GM18873 (cell line): ENCODE measurements at regions not wholly inside any gene's neighbourhood (a gene's known extent, or its start where the extent isn't known, plus 50 kb on each side); places are given as distances from the start of the nearest gene placed in this dataset.
"Not testable (repeated sequence)": the region's sequence is repeated elsewhere in the genome, so short reads cannot be mapped to it uniquely, and the experiment has no call there.

Experiments used
- ATAC-seq: cut with Tn5 transposase; IDR thresholded peaks from one replicate; pipeline ENCODE4 v1.9.1; 2021; ENCODE audit warnings: mild to moderate bottlenecking, moderate library complexity, moderate number of reproducible peaks; ENCODE audit not compliant: unreplicated experiment, low FRiP score

GRCh38 chr3:147661916-147662315 lies 252.8 kb downstream of the ZIC1 start:
- ATAC-seq, result no peak

DNA sequence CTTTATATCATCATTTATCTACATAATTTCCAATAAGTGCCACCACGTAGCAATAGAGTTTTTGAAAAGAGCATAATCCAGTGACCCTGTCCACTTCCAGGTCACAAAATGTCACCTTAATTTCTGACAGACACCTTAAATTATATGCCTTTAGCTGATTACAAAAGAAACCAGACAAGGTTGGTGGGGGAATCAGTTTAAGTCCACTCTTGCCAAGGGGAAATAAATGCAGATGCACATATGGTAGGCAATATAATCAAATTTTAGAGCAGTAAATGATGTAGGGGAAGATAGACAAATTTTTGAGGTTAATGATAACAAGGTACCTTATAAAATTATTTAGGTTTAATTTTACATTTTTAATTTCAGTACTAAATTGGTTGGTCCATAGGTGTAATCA lies 253.5 kb downstream of the ZIC1 start:
- no peak for ATAC-seq

DNA sequence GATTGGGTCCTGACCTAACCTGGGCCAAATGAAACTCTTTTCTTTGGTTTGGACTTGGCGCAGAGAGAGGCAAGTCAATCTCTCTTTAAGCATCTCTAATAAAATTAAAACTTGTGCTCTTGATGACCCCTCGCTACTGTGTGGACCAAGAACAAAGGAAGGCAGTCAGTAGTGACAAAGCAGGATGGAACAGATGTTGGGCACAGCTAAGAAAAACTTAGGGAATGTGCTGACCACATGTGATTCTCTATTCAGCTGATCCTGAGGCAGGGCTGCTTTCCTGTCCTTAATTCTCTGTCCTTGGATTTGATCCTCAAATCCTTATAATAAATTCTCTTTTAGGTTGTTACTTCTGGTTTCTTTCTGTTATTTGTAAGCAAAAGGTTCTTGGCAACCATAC lies 259.9 kb downstream of the ZIC1 start:
- ATAC-seq, result no peak

- ATAC-seq, result no peak
These were observed 262.9 kb downstream of the ZIC1 start for GRCh38 chr3:147672035-147672434.

- no peak for ATAC-seq
These were observed 263.3 kb downstream of the ZIC1 start for GRCh38 chr3:147672436-147672835.

GRCh38 chr3:147675761-147676160 lies 266.6 kb downstream of the ZIC1 start:
- no peak for ATAC-seq

GRCh38 chr3:147680837-147681483 lies 271.8 kb downstream of the ZIC1 start:
- ATAC-seq, result no peak

DNA sequence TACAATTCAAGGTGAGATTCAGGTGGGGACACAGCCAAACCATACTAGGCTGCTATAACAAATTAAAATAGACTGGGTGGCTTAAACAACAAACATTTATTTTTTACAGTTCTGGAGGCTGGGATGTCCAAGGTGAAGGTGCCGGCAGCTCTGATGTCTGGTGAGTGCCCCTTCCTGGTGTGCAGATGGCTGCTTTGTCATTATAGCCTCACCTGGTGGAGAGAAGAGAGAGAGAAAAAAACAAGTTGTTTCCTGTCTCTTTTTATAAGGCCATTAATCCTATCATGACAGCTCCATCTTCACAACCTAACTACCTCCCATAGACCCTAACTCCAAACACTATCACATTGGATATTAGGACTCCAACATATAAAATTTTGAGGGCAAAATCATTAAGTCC lies 279.7 kb downstream of the ZIC1 start:
- ATAC-seq, result no peak

- ATAC-seq, result no peak
These were observed 290.1 kb downstream of the ZIC1 start for GRCh38 chr3:147699175-147699838.

- ATAC-seq, result no peak
These were observed 292.0 kb downstream of the ZIC1 start for GRCh38 chr3:147701195-147701594.

DNA sequence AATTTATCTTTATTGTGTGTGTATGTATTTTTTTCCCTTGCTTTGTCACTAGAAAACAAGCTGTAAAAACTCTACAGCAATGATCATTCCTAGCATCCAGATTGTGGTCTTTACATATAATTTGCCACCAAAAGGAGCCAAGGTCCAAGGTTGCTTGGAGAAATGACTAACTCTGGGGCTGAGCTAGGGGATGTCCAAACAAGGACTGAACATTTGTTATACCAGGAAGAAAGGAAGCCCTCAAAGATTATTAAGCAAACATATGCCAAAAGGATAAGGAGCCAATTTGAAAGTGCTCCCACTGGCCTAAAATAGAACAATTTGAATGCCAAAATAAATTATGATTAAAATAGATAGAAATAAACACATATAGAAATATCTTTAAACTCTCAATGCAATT lies 293.3 kb downstream of the ZIC1 start:
- no peak for ATAC-seq

- ATAC-seq, result no peak
These were observed 296.5 kb downstream of the ZIC1 start for GRCh38 chr3:147705651-147706051.

- ATAC-seq, result not testable (repeated sequence)
These were observed 301.6 kb downstream of the ZIC1 start for GRCh38 chr3:147710753-147711152.

GRCh38 chr3:147712357-147712756 lies 303.2 kb downstream of the ZIC1 start:
- ATAC-seq, result no peak

GRCh38 chr3:147712758-147713157 lies 303.6 kb downstream of the ZIC1 start:
- ATAC-seq, result not testable (repeated sequence)

DNA sequence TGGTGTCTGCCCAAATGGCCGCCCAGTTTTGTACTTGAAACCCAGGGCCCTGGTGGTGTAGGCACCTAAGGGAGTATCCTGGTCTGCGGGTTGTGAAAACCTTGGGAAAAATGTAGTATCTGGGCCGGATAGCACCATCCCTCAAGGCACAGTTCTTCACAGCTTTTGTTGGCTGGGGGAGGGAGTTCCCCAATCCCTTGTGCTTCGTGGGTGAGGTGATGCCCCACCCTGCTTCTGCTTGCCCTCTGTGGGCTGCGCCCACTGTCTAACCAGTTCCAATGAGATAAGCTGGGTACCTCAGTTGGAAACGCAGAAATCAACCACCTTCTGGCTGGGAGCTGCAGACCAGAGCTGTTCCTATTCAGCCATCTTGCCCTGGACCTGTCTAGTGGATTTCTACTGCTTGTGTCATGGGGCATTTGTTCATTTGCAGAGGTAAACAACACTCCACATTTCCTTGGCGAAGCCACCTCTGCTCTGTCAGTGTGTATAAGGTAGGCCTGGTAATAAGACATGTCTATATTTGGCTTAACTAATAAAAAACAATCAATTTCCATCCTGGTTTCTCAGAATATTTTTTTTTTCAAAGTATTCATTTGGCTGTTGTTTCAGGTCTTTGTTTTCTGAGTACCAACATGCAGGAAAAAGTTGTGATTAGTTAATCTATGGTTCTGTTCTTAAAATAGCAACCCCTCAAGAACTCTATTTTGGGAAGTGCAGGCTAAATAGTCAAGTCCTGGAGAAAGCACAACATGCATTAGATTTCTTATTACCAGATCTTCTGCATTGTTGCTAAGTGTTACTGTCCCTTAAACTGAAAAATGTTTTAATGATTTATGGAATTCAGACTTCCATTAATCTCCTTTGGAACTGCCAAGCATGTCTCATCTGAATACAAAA lies 304.3 kb downstream of the ZIC1 start:
- no peak for ATAC-seq

DNA sequence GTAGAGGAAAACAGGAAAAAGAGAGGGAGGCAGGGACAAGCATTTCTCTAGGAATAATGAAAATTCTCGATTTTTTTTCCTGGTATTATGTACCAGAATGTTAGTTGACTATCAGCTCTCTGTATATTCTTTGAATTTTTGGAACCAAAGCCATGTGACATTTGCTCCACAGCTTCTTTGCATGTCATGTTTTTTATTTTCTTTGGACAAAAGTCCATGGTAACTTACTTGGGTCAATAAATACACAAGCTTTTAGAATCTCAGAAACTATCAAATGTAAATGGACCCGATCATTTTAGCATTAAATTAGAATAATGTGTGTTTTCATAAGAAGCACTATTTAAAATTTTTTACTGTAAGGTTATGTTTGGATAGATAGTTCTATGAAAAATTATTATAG lies 320.5 kb downstream of the ZIC1 start:
- ATAC-seq, result no peak

GRCh38 chr3:147730284-147730683 lies 321.1 kb downstream of the ZIC1 start:
- ATAC-seq, result no peak

DNA sequence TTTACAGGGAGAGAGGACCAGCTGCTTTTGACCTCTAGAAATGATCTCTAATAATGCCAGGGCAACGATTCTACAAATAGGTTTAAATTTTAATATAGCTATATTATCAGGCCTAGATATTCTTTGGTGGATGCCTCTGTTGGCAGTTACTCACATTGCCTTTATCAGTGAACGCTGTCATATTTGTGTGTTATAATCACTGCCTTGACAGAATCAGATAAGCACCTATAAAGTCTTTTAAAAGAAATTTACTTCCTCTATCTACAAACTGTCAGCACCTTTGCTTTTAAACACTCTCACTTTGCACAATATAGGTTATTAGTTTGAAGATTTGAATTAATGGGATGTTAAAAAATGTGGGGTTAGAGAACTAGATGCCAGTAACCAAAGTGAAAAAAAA lies 324.1 kb downstream of the ZIC1 start:
- ATAC-seq, result no peak

DNA sequence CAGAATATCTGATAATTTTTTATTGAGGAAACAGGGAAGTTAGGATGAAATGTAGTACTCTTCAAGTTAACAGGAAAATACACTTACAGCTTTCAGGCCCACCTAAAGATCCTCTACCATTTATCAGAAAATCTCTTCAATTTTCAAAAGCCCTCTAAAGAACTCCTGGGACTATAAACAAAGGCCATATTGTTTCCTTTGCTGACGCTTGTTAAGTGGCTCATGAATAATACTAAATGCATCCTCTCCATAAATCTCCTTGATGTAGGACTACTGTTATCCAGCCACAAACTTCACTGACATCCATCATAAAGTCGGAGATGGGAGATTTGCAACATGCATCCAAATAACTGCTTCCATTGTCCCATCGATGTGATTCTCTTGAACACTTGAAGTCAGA lies 326.5 kb downstream of the ZIC1 start:
- no peak for ATAC-seq

GRCh38 chr3:147736226-147736625 lies 327.1 kb downstream of the ZIC1 start:
- ATAC-seq, result no peak
